GM23248 (cell line): ENCODE measurements at regions not wholly inside any gene's neighbourhood (a gene's known extent, or its start where the extent isn't known, plus 50 kb on each side); places are given as distances from the start of the nearest gene placed in this dataset.

Experiments
- EZH2 ChIP-seq: fragments of 200-600 bp; sonication (generic); IDR thresholded peaks from 2 replicates; pipeline ENCODE4 v1.6.1; 2018; ENCODE audit warnings: antibody characterized with exemption, mild to moderate bottlenecking; ENCODE audit not compliant: insufficient read depth, poor library complexity, severe bottlenecking
- EZH2phosphoT487 ChIP-seq: fragments of 200-600 bp; sonication (generic); IDR thresholded peaks from 2 replicates; pipeline ENCODE4 v1.6.1; 2018; ENCODE audit warnings: antibody characterized with exemption, moderate library complexity, mild to moderate bottlenecking, low read depth; ENCODE audit not compliant: insufficient read depth

DNA sequence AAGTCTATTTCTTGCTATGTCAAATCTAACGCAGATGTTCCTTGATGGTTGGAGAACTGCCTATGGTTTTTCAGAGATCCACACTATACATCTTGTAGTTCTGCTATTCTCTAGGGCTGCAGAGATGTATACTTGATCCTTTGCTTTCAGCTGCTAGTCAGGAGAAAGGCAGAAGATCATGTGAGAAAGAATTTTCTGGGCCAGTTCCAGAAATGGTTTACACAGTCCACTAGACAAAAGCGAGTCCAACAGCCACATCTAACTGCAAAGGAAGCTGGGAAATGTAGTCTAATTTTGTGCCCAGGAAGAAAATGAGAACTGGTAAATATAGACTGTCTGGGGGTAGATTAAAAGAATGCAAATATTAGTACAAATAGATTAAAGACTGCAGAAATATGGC is 394.3 kb upstream of the SLIT2 start:
- TF ChIP-seq EZH2phosphoT487 = no peak
- TF ChIP-seq EZH2 = no peak
